ENCODE measurements at regions not wholly inside any gene's neighbourhood (a gene's known extent, or its start where the extent isn't known, plus 50 kb on each side); places are given as distances from the start of the nearest gene placed in this dataset.

GRCh38 chrX:139186991-139187390, 343.5 kb upstream of the F9 start:
- no peak for TF ChIP-seq POLR2A (IDR thresholded peaks at IDR 0.05)
- TF ChIP-seq CTCF (IDR thresholded peaks at IDR 0.05): no peak
- no peak for DNase-seq
- Histone ChIP-seq H3K4me3 (no peak overlapping the region), H3K9me3 (no peaks in the 10 kb centered on the region), H3K36me3 (no peaks in the 10 kb centered on the region), H3K27me3 (no peaks in the 10 kb centered on the region), H3K4me1 (no peaks in the 10 kb centered on the region), H3K27ac (no peak overlapping the region)
- 43 to 47% methylated on average over 1 of the region's 1 CpG for WGBS, 2 donors
- intact Hi-C loops (cut with DNase I): no loop called here

- Histone ChIP-seq H3K4me1 (no peaks in the 10 kb centered on the region), H3K4me3 (no peak overlapping the region), H3K27ac (no peak overlapping the region), H3K36me3 (no peaks in the 10 kb centered on the region), H3K9me3 (no peaks in the 10 kb centered on the region), H3K27me3 (no peaks in the 10 kb centered on the region)
- TF ChIP-seq POLR2A (IDR thresholded peaks at IDR 0.05): no peak
- TF ChIP-seq CTCF (IDR thresholded peaks at IDR 0.05): no peak
- intact Hi-C loops (cut with DNase I): no loop called here
- 31 to 33% methylated on average over 1 of the region's 1 CpG for WGBS, 2 donors
- DNase-seq: no peak
Observed at GRCh38 chrX:139179592-139179991, 350.9 kb upstream of the F9 start.

GRCh38 chrX:139178980-139179379, 351.6 kb upstream of the F9 start:
- H3K4me3 ChIP-seq: no peak overlapping the region
- intact Hi-C loops (cut with DNase I): no loop called here
- H3K4me1 ChIP-seq: no peaks in the 10 kb centered on the region
- no peaks in the 10 kb centered on the region for H3K9me3 ChIP-seq
- H3K27me3 ChIP-seq: no peaks in the 10 kb centered on the region
- no peak overlapping the region for H3K27ac ChIP-seq
- DNase-seq: no peak
- no peak for TF ChIP-seq POLR2A (IDR thresholded peaks at IDR 0.05)
- TF ChIP-seq CTCF (IDR thresholded peaks at IDR 0.05): no peak
- no peaks in the 10 kb centered on the region for H3K36me3 ChIP-seq
- WGBS, 2 donors: 83 to 95% methylated on average over 4 of the region's 4 CpGs

- Histone ChIP-seq H3K27me3 (no peaks in the 10 kb centered on the region), H3K36me3 (no peaks in the 10 kb centered on the region), H3K27ac (no peak overlapping the region), H3K4me1 (no peaks in the 10 kb centered on the region), H3K4me3 (no peak overlapping the region), H3K9me3 (no peaks in the 10 kb centered on the region)
- intact Hi-C loops (cut with DNase I): no loop called here
- 53 to 57% methylated on average over 1 of the region's 1 CpG for WGBS, 2 donors
- DNase-seq: no peak
- no peak for TF ChIP-seq POLR2A (IDR thresholded peaks at IDR 0.05)
- TF ChIP-seq CTCF (IDR thresholded peaks at IDR 0.05): no peak
Observed at GRCh38 chrX:139172731-139173130, 357.8 kb upstream of the F9 start.

GRCh38 chrX:139170526-139171173, 359.9 kb upstream of the F9 start:
- no peak for TF ChIP-seq POLR2A (IDR thresholded peaks at IDR 0.05)
- TF ChIP-seq CTCF (IDR thresholded peaks at IDR 0.05): no peak
- no peak for DNase-seq

More at GRCh38 chrX:139170526-139171173, 359.9 kb upstream of the F9 start:
- no peaks in the 10 kb centered on the region for H3K4me1 ChIP-seq
- intact Hi-C loops (cut with DNase I): no loop called here
- H3K27ac ChIP-seq: no peak overlapping the region
- H3K27me3 ChIP-seq: no peaks in the 10 kb centered on the region
- 46 to 59% methylated on average over 3 to 5 of the region's 5 CpGs for WGBS, 2 donors
- H3K9me3 ChIP-seq: no peaks in the 10 kb centered on the region
- H3K36me3 ChIP-seq: no peaks in the 10 kb centered on the region
- no peak overlapping the region for H3K4me3 ChIP-seq

All from esophagus squamous epithelium (tissue), 5 donors.